Colonic mucosa (tissue), 4 donors: ENCODE measurements at regions not wholly inside any gene's neighbourhood (a gene's known extent, or its start where the extent isn't known, plus 50 kb on each side); places are given as distances from the start of the nearest gene placed in this dataset.
"Not testable (repeated sequence)": the region's sequence is repeated elsewhere in the genome, so short reads cannot be mapped to it uniquely, and the experiment has no call there.

Source experiments
- DNase-seq: peaks from one replicate; pipeline ENCODE4 v3.0.0-alpha.2; 2020
- H3K27ac ChIP-seq: fragments of 200-600 bp; one replicate; pipeline ENCODE4 v1.8.0; 2021
- H3K27me3 ChIP-seq: fragments of 200-600 bp; one replicate; pipeline ENCODE4 v1.8.0; 2021
- H3K36me3 ChIP-seq: fragments of 200-600 bp; one replicate; pipeline ENCODE4 v1.8.0; 2021
- H3K4me1 ChIP-seq: fragments of 200-600 bp; one replicate; pipeline ENCODE4 v1.8.0; 2021; ENCODE audit warnings: mild to moderate bottlenecking
- H3K4me3 ChIP-seq: fragments of 200-600 bp; one replicate; pipeline ENCODE4 v1.8.0; 2021
- H3K9ac ChIP-seq, 2 donors: one replicate each; pipeline ENCODE4 v1.7.0; 2013; ENCODE audit warnings: control low read depth in 2 of 2, low read depth in 2 of 2, low read length in 2 of 2
- H3K9me3 ChIP-seq: fragments of 200-600 bp; one replicate; pipeline ENCODE4 v1.8.0; 2021
- CTCF ChIP-seq: fragments of 200-600 bp; IDR thresholded peaks from one replicate; pipeline ENCODE4 v1.8.0; 2022; ENCODE audit warnings: antibody characterized with exemption, mild to moderate bottlenecking
- intact Hi-C: fragments of 100-400 bp; cut with DNase I; formaldehyde crosslinking; loops from one replicate; pipeline ENCODE4 v1.14.1; 2022
- donor health status: healthy.
- donor health status: DM: no; HTN: no; CAD: no.
- donor health status: DM: no; HTN: no; CAD: no.

- H3K27ac ChIP-seq, result no peak overlapping the region
- intact Hi-C loops, result no loop called here
- no peaks in the 10 kb centered on the region for H3K9me3 ChIP-seq
- H3K27me3 ChIP-seq, result no peaks in the 10 kb centered on the region
- H3K4me3 ChIP-seq, result no peak overlapping the region
- H3K4me1 ChIP-seq, result no peaks in the 10 kb centered on the region
- no peaks in the 10 kb centered on the region for H3K36me3 ChIP-seq
- H3K9ac ChIP-seq, result no peak overlapping the region
- DNase-seq, result no peak
- no peak for TF ChIP-seq CTCF
Observed at GRCh38 chr10:53382543-53382942, 610.0 kb upstream of the MBL2 start.

DNA sequence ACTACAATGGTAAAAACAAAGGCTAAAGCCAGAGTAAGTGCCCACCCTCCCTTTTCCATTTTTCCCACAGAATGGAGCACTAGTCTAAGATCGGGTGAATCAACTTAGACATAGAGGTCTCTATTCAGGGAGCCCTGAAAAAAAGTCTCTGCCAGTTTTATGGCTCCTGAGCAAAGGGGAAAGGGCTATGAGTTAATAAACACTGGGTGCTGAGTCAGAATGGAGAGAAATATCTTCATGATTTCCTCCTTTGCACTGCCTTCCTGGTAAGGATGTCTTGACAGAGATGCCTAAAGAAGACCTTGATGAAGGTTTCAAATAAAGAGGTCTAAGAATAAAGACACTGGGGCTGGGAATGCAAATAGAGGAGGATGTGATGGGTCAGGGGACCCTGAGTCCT, 607.4 kb upstream of the MBL2 start:
- no peaks in the 10 kb centered on the region for H3K36me3 ChIP-seq
- intact Hi-C loops, result no loop called here
- no peak for DNase-seq

GRCh38 chr10:53370347-53370746, 597.8 kb upstream of the MBL2 start:
- Histone ChIP-seq H3K4me3 (no peak overlapping the region), H3K27ac (no peak overlapping the region), H3K36me3 (no peaks in the 10 kb centered on the region), H3K27me3 (no peaks in the 10 kb centered on the region), H3K4me1 (no peaks in the 10 kb centered on the region), H3K9ac (no peak overlapping the region), H3K9me3 (no peaks in the 10 kb centered on the region)
- DNase-seq, result no peak
- no peak for TF ChIP-seq CTCF
- intact Hi-C loops, result no loop called here

More for the DNA sequence above, 607.4 kb upstream of the MBL2 start:
- TF ChIP-seq CTCF, result no peak
- Histone ChIP-seq H3K9me3 (no peaks in the 10 kb centered on the region), H3K27me3 (no peaks in the 10 kb centered on the region), H3K4me1 (no peaks in the 10 kb centered on the region), H3K9ac (no peak overlapping the region), H3K27ac (no peak overlapping the region), H3K4me3 (no peak overlapping the region)

DNA sequence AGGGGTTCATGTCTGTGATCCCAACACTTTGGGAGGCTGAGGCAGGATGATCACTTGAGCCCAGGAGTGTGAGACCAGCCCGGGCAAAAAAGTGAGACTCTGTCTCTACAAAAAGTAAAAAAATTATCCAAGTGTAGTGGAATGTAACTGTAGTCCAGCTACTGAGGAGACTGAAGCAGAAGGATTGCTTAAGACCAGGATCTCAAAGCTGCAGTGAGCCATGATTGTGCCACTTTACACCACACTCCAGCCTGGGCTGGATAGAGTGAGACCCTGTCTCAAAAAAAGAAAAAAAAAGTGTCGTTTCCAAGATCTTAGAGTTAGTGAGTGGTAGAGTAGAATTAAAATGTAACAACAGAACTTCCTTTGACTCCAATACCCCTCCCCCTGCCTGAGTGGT, 589.4 kb upstream of the MBL2 start:
- DNase-seq, result no peak
- Histone ChIP-seq H3K36me3 (no peaks in the 10 kb centered on the region), H3K4me3 (no peak overlapping the region), H3K27ac (no peak overlapping the region), H3K9ac (no peak overlapping the region), H3K4me1 (no peaks in the 10 kb centered on the region), H3K9me3 (no peaks in the 10 kb centered on the region), H3K27me3 (no peaks in the 10 kb centered on the region)
- intact Hi-C loops, result no loop called here
- no peak for TF ChIP-seq CTCF

GRCh38 chr10:53361281-53361680, 588.7 kb upstream of the MBL2 start:
- H3K9me3 ChIP-seq, result no peaks in the 10 kb centered on the region
- intact Hi-C loops, result no loop called here
- no peak for DNase-seq
- H3K4me3 ChIP-seq, result no peak overlapping the region
- no peak overlapping the region for H3K9ac ChIP-seq
- TF ChIP-seq CTCF, result no peak
- H3K27ac ChIP-seq, result no peak overlapping the region
- no peaks in the 10 kb centered on the region for H3K27me3 ChIP-seq
- no peaks in the 10 kb centered on the region for H3K36me3 ChIP-seq
- H3K4me1 ChIP-seq, result no peaks in the 10 kb centered on the region

- H3K9ac ChIP-seq, H3K4me1 ChIP-seq, H3K36me3 ChIP-seq, H3K9me3 ChIP-seq, H3K4me3 ChIP-seq, H3K27me3 ChIP-seq, H3K27ac ChIP-seq, intact Hi-C loops, DNase-seq: not testable (repeated sequence)
Observed at GRCh38 chr10:53358978-53359377, 586.4 kb upstream of the MBL2 start.
